Mesenchymal stem cell (in vitro differentiated cells and primary cell): ENCODE measurements at regions not wholly inside any gene's neighbourhood (a gene's known extent, or its start where the extent isn't known, plus 50 kb on each side); places are given as distances from the start of the nearest gene placed in this dataset.

ENCODE experiments used
- DNase-seq: peaks from one replicate; pipeline ENCODE4 v3.0.0-alpha.2; 2013
- H2AFZ ChIP-seq: one replicate; pipeline ENCODE4 v1.6.1; 2013; ENCODE audit warnings: low read depth, mild to moderate bottlenecking, control low read depth, inconsistent platforms, low read length, moderate library complexity
- H2AK5ac ChIP-seq: 2 replicates; pipeline ENCODE4 v1.6.1; 2013; ENCODE audit warnings: low read length, moderate library complexity, mild to moderate bottlenecking, inconsistent platforms; ENCODE audit not compliant: severe bottlenecking
- H2BK120ac ChIP-seq: one replicate; pipeline ENCODE4 v1.6.1; 2013; ENCODE audit warnings: low read depth, mild to moderate bottlenecking, inconsistent platforms, low read length, moderate library complexity
- H2BK12ac ChIP-seq, 2 experiments: one replicate each; pipeline ENCODE4 v1.6.1; 2013; ENCODE audit warnings: inconsistent platforms in 2 of 2, low read length in 2 of 2, mild to moderate bottlenecking in 2 of 2, moderate library complexity in 2 of 2, control low read depth in 1 of 2
- H2BK15ac ChIP-seq: one replicate; pipeline ENCODE4 v1.6.1; 2013; ENCODE audit warnings: mild to moderate bottlenecking, low read depth, inconsistent platforms; ENCODE audit not compliant: poor library complexity, severe bottlenecking
- H2BK5ac ChIP-seq: 2 replicates; pipeline ENCODE4 v1.6.1; 2013; ENCODE audit warnings: low read depth, mild to moderate bottlenecking, low read length, control low read depth, inconsistent platforms; ENCODE audit not compliant: poor library complexity, severe bottlenecking
- H3K14ac ChIP-seq, 2 experiments: one replicate each; pipeline ENCODE4 v1.6.1; 2013; ENCODE audit warnings: inconsistent platforms in 2 of 2, low read length in 2 of 2, control low read depth in 1 of 2, mild to moderate bottlenecking in 1 of 2, moderate library complexity in 1 of 2
- H3K18ac ChIP-seq, 2 experiments: one replicate each; pipeline ENCODE4 v1.6.1; 2013; ENCODE audit warnings: inconsistent platforms in 2 of 2, low read length in 2 of 2, control low read depth in 1 of 2, low read depth in 1 of 2, mild to moderate bottlenecking in 1 of 2
- H3K23ac ChIP-seq, 2 experiments: one replicate each; pipeline ENCODE4 v1.6.1; 2013; ENCODE audit warnings: inconsistent platforms in 2 of 2, low read length in 2 of 2, mild to moderate bottlenecking in 2 of 2, moderate library complexity in 2 of 2, control low read depth in 1 of 2
- H3K27ac ChIP-seq: 2 replicates; pipeline ENCODE4 v1.5.1; 2013; ENCODE audit warnings: mild to moderate bottlenecking, moderate library complexity, low read length, control low read depth, inconsistent platforms; ENCODE audit not compliant: poor library complexity, severe bottlenecking
- H3K27me3 ChIP-seq, 2 experiments: 2 replicates each; pipeline versions ENCODE4 v1.6.1 to v1.7.0; 2013; ENCODE audit warnings: low read length in 2 of 2, mild to moderate bottlenecking in 2 of 2, moderate library complexity in 2 of 2, control low read depth in 1 of 2, inconsistent platforms in 1 of 2; ENCODE audit not compliant: control insufficient read depth in 1 of 2, insufficient read depth in 1 of 2
- H3K36me3 ChIP-seq, 2 experiments: 2 replicates each; pipeline versions ENCODE4 v1.6.1 to v1.7.0; 2013; ENCODE audit warnings: low read length in 2 of 2, control low read depth in 1 of 2, inconsistent platforms in 1 of 2, low read depth in 1 of 2, mild to moderate bottlenecking in 1 of 2; ENCODE audit not compliant: insufficient read depth in 2 of 2, control insufficient read depth in 1 of 2
- H3K4ac ChIP-seq, 2 experiments: one replicate each; pipeline ENCODE4 v1.6.1; 2013; ENCODE audit warnings: inconsistent platforms in 2 of 2, low read length in 2 of 2, mild to moderate bottlenecking in 2 of 2, moderate library complexity in 2 of 2, control low read depth in 1 of 2, low read depth in 1 of 2
- H3K4me1 ChIP-seq: 2 replicates; pipeline ENCODE4 v1.6.1; 2013; ENCODE audit warnings: low read depth, low read length, control low read depth; ENCODE audit not compliant: control insufficient read depth, insufficient read depth
- H3K4me2 ChIP-seq: 2 replicates; pipeline ENCODE4 v1.6.1; 2013; ENCODE audit warnings: low read length, mild to moderate bottlenecking, inconsistent platforms; ENCODE audit not compliant: poor library complexity, severe bottlenecking
- H3K4me3 ChIP-seq, 2 experiments: 2 replicates each; pipeline versions ENCODE4 v1.5.1 to v1.7.0; 2013; ENCODE audit warnings: low read length in 2 of 2, mild to moderate bottlenecking in 2 of 2, control low read depth in 1 of 2, low read depth in 1 of 2; ENCODE audit not compliant: insufficient read depth in 1 of 2
- H3K79me1 ChIP-seq: replicated peaks from 2 replicates; pipeline ENCODE4 v1.6.1; 2013; ENCODE audit warnings: mild to moderate bottlenecking, control low read depth, low read length, inconsistent platforms; ENCODE audit not compliant: poor library complexity, severe bottlenecking
- H3K9ac ChIP-seq: 2 replicates; pipeline ENCODE4 v1.7.0; 2013; ENCODE audit warnings: mild to moderate bottlenecking, low read length, moderate library complexity
- H3K9me3 ChIP-seq: 2 replicates; pipeline ENCODE4 v1.7.0; 2013; ENCODE audit warnings: mild to moderate bottlenecking, low read length; ENCODE audit not compliant: control insufficient read depth
- H4K8ac ChIP-seq: one replicate; pipeline ENCODE4 v1.6.1; 2013; ENCODE audit warnings: inconsistent platforms, mild to moderate bottlenecking, low read length, moderate library complexity
- H4K91ac ChIP-seq: one replicate; pipeline ENCODE4 v1.6.1; 2013; ENCODE audit warnings: mild to moderate bottlenecking, low read length, inconsistent platforms
- WGBS: methylation state at CpG from one replicate; pipeline ENCODE4 v1.1.7; 2013; ENCODE audit warnings: mixed read lengths; 5-methylcytosine and 5-hydroxymethylcytosine counted together

GRCh38 chr14:31966896-31967668 is 110.0 kb upstream of the ARHGAP5 start:
- H2BK5ac ChIP-seq, result no peak overlapping the region
- no peak overlapping the region for H4K91ac ChIP-seq
- H3K27ac ChIP-seq, result peak overlapping the region; percentile 78
- no peaks in the 10 kb centered on the region for H3K79me1 ChIP-seq
- H2BK120ac ChIP-seq, result no peak overlapping the region
- H3K4me3 ChIP-seq, result no peak overlapping the region
- no peak overlapping the region for H3K9ac ChIP-seq
- peaks cover 0 to 33% of the 10 kb centered on the region in 2 experiments for H3K27me3 ChIP-seq
- WGBS, result 83% methylated on average over 6 of the region's 6 CpGs
- no peak overlapping the region for H3K4me2 ChIP-seq
- H3K14ac ChIP-seq, result no peak overlapping the region
- DNase-seq, result peak; percentile 35
- peak overlapping the region; percentile 19 for H4K8ac ChIP-seq
- peak overlapping the region in 1 of 2 experiments; percentile 55 for H3K4ac ChIP-seq
- no peak overlapping the region for H2AFZ ChIP-seq
- H2BK12ac ChIP-seq, result peak overlapping the region; percentile 25 to 95
- no peaks in the 10 kb centered on the region for H3K36me3 ChIP-seq
- H2AK5ac ChIP-seq, result peak overlapping the region; percentile 91
- peaks cover 14% of the 10 kb centered on the region for H3K9me3 ChIP-seq
- no peak overlapping the region for H2BK15ac ChIP-seq
- H3K4me1 ChIP-seq, result peaks cover 25% of the 10 kb centered on the region
- peak overlapping the region in 1 of 2 experiments; percentile 55 for H3K18ac ChIP-seq
- no peak overlapping the region for H3K23ac ChIP-seq

GRCh38 chr14:31967669-31967975 is 109.5 kb upstream of the ARHGAP5 start:
- Histone ChIP-seq H3K27ac (peak overlapping the region; percentile 78), H3K14ac (no peak overlapping the region), H3K4me3 (no peak overlapping the region), H3K36me3 (no peaks in the 10 kb centered on the region), H3K27me3 (peaks cover 0 to 36% of the 10 kb centered on the region in 2 experiments), H4K8ac (no peak overlapping the region), H3K9ac (no peak overlapping the region), H3K79me1 (no peaks in the 10 kb centered on the region), H3K4me1 (peaks cover 25% of the 10 kb centered on the region), H3K4me2 (no peak overlapping the region), H2BK120ac (no peak overlapping the region), H2BK5ac (no peak overlapping the region), H2AK5ac (no peak overlapping the region), H3K18ac (no peak overlapping the region), H3K9me3 (peaks cover 14% of the 10 kb centered on the region), H2BK12ac (peak overlapping the region; percentile 21 to 25), H3K23ac (no peak overlapping the region), H3K4ac (no peak overlapping the region), H2AFZ (no peak overlapping the region), H2BK15ac (no peak overlapping the region), H4K91ac (no peak overlapping the region)
- DNase-seq, result no peak

GRCh38 chr14:31968107-31968810 is 108.8 kb upstream of the ARHGAP5 start:
- H2AK5ac ChIP-seq, result no peak overlapping the region
- no peak overlapping the region for H2AFZ ChIP-seq
- peak overlapping the region in 1 of 2 experiments; percentile 2 for H3K18ac ChIP-seq
- no peaks in the 10 kb centered on the region for H3K36me3 ChIP-seq
- H3K9me3 ChIP-seq, result peaks cover 14% of the 10 kb centered on the region
- H3K27me3 ChIP-seq, result peaks cover 0 to 41% of the 10 kb centered on the region in 2 experiments
- H3K14ac ChIP-seq, result no peak overlapping the region
- peak overlapping the region in 1 of 2 experiments; percentile 3 for H2BK12ac ChIP-seq
- no peak overlapping the region for H2BK15ac ChIP-seq
- H3K23ac ChIP-seq, result no peak overlapping the region
- peak; percentile 75 for DNase-seq
- H4K91ac ChIP-seq, result no peak overlapping the region
- no peaks in the 10 kb centered on the region for H3K79me1 ChIP-seq
- H2BK5ac ChIP-seq, result no peak overlapping the region
- H3K9ac ChIP-seq, result no peak overlapping the region
- H3K4me1 ChIP-seq, result peaks cover 25% of the 10 kb centered on the region
- H3K27ac ChIP-seq, result peak overlapping the region; percentile 56
- H2BK120ac ChIP-seq, result peak overlapping the region; percentile 77
- H3K4ac ChIP-seq, result no peak overlapping the region
- whole genome bisulfite sequencing, result 74% methylated on average over 4 of the region's 4 CpGs
- H3K4me3 ChIP-seq, result no peak overlapping the region
- peak overlapping the region; percentile 9 for H3K4me2 ChIP-seq
- H4K8ac ChIP-seq, result no peak overlapping the region

- H3K14ac ChIP-seq, result no peak overlapping the region
- H3K4ac ChIP-seq, result no peak overlapping the region
- H3K4me3 ChIP-seq, result no peak overlapping the region
- H3K9ac ChIP-seq, result no peak overlapping the region
- H3K79me1 ChIP-seq, result no peaks in the 10 kb centered on the region
- no peak overlapping the region for H4K91ac ChIP-seq
- WGBS, result 80% methylated on average over 3 of the region's 5 CpGs
- H4K8ac ChIP-seq, result peak overlapping the region; percentile 82
- no peak overlapping the region for H3K4me2 ChIP-seq
- no peak overlapping the region for H2AFZ ChIP-seq
- peaks cover 25% of the 10 kb centered on the region for H3K4me1 ChIP-seq
- no peak overlapping the region for H3K23ac ChIP-seq
- no peaks in the 10 kb centered on the region for H3K36me3 ChIP-seq
- peak overlapping the region; percentile 77 for H2BK120ac ChIP-seq
- peak overlapping the region; percentile 80 for H2BK15ac ChIP-seq
- peaks cover 0 to 35% of the 10 kb centered on the region in 2 experiments for H3K27me3 ChIP-seq
- peak overlapping the region; percentile 70 to 75 for H2BK12ac ChIP-seq
- peaks cover 14% of the 10 kb centered on the region for H3K9me3 ChIP-seq
- H2BK5ac ChIP-seq, result no peak overlapping the region
- peak; percentile 57 for DNase-seq
- peak overlapping the region; percentile 44 for H2AK5ac ChIP-seq
- H3K18ac ChIP-seq, result peak overlapping the region in 1 of 2 experiments; percentile 82
- H3K27ac ChIP-seq, result no peak overlapping the region
Measured at GRCh38 chr14:31968956-31969698, 108.0 kb upstream of the ARHGAP5 start.
